Stimulated activated CD8-positive, alpha-beta memory T cell treated with anti-CD3 and anti-CD28 coated beads, Interleukin-2, amount 100 ng/mL, for 48 hours (primary cell): ENCODE measurements at regions not wholly inside any gene's neighbourhood (a gene's known extent, or its start where the extent isn't known, plus 50 kb on each side); places are given as distances from the start of the nearest gene placed in this dataset.
A peak's percentile ranks its signal among the peaks of the same experiment; 100 is the strongest.
"Not testable (repeated sequence)": the region's sequence is repeated elsewhere in the genome, so short reads cannot be mapped to it uniquely, and the experiment has no call there.

Source experiments
- DNase-seq, 2 donors: peaks; one replicate each; pipeline ENCODE4 v3.0.0-alpha.2; 2020; ENCODE audit warnings: low read depth in 2 of 2

DNA sequence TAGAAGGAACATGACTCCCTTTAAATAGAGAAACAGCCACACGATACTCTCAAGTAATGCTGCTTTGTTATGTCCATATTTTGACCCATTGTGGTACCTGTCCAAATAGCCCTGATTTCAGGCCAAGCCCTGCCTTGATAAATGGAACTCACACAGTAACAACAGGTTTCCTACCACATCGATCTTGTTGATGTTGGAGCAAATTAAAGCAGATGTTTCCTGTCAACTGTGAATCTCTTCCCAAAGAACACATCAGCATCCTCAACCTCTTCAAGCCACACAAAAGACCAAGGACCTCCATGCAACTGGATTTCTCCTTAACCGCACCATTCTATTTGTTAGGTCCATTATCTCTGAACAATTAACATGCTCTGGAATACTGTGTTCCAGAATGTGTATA lies 109.5 kb downstream of the FOXD4L6 start:
- not testable (repeated sequence) for DNase-seq

DNA sequence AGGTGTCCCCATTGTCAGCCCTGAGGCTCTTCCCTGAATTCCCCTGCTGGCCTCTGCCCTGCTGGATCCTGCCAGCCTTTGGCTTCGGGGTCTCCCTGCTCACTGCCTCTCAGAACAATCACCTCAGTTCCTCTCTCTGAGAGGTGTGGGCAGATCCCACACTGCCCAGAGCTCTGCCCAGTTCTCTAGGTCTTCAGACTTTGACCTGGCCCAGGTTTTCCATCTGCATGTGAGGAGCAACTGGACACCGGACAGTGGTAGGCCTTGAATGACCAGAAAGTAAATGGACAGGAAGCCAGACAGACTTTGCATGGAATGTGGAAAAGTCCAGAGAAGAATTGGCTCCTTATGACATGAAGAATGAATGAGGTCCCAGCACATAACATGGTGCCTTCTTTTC lies 111.8 kb downstream of the FOXD4L6 start:
- DNase-seq, result not testable (repeated sequence)

DNA sequence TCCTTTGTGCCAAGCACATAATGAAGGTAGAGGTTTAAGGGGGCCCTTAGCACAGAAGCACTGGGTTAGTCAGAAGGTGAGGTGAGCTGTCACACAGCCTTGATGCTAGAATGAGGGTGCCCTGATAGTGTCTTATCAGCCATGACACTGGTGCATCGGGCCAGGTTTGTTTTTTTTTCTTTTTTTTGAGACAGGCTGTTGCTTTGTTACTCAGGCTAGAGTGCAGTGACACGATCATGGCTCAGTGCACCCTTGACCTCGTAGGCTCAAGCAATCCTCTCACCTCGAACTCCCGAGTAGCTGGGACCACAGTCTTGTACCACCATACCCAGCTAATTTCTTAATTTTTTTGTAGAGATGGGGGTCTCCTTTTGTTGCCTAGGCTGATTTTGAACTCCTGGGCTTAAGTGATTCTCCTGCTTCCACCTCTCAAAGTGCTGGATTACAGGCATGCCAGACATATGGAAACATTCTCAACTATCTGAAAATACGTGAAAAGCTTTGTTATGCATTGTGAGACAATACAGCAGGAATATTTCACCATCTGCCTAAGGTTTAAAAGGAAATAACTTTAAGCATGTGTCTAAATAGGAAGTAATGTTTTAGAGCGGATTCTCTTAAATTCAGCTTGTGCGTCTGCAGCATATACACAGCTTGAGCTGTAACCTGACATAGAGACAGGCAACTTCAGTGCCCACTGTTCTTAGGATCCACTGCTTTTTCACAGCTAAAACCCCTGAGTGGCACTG lies 128.4 kb downstream of the FOXD4L6 start:
- DNase-seq, result not testable (repeated sequence)

- DNase-seq, result not testable (repeated sequence)
Measured at GRCh38 chr9:40995490-40995889, 133.0 kb downstream of the FOXD4L6 start.

GRCh38 chr9:40993842-40994241 lies 134.6 kb downstream of the FOXD4L6 start:
- DNase-seq, result not testable (repeated sequence)

DNA sequence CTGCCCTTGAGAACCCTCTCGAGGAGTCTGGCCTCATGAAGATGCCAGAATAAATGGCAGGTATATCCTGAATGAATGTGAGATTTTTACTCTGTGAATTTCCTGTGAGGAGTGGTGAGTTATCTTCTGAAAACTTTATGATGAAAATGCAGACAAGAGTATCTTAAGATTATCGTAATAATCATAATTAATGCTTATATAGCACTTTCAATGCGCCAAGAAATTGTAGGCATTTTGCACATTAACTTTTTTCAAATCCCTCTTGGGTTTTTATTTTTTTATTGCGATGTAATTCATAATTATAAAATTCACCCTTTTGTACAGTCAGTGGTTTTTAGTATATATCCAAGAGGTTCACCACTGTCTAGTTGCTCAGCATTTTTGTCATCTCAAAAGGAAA lies 135.1 kb downstream of the FOXD4L6 start:
- not testable (repeated sequence) for DNase-seq

GRCh38 chr9:40992472-40992821 lies 136.0 kb downstream of the FOXD4L6 start:
- DNase-seq, result peak in 1 of 2 donors; percentile 27

- peak; percentile 94 to 98 for DNase-seq
Measured at GRCh38 chr9:40991741-40992471, 136.6 kb downstream of the FOXD4L6 start.

DNA sequence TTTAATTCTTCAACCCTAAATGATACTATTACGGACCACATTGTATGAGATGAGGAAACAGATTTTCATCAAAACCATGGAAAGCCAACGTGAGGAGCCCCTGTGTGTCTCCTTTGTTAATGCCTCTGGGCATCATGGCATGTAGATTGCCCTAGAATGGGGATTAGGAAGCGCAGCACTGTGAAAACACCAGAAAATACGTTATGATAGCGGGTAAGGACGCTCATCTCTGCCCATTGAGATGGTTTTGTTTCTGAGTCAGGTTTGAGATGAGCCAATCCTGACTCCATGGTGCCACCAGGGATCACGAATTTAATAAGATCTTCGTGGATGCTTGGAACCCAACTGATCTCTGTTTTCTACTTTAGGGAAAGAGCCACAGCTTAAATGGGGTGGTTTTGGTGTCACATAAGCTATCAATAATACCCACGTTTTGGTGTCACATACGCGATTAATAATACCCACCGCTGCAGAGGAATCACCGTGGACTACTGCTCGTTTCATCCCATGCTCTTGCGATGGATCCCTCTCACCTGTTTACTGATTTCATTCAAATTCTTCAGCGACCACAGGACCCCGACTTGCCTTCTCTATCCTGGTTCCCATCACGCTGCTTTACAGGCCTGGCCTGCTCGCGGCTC lies 137.3 kb downstream of the FOXD4L6 start:
- not testable (repeated sequence) for DNase-seq

DNA sequence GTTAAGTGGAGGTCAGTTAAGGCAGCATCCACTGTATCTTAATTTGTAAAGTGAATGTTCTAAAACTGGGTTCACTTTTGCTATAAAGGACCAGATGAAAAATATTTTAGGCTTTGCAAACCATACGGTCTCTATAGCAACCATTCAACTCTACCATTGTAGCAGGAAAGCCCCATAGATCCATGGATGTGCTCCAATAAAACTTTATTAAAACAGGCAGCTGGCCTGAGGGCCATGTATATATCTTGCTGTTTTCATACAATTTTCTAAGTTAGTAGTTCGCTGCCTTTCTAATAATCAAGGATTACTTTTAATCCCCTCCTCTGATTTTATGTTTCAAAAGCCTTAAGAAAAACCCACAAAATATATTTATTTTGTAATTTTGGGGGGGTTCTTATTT lies 142.1 kb downstream of the FOXD4L6 start:
- not testable (repeated sequence) for DNase-seq

DNA sequence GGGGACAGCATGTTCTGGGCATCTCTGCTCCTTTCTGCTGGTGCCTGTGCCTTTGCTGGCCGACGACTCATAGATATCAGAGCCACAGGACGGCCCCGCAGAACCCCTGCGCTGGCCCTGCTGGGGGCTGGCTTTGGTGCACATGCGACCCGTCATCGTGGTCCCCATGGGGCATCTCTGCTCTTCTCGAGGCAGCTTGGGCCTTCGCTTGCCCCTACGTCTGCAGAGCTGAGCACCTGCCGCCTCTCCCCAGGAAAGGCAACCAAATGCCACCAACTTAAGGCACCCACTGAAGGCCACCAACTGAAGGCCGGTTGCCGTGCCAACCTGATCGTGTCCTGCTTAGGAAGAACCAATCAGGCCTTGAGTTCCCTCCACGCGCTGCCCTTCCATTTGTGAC lies 153.1 kb downstream of the FOXD4L6 start:
- DNase-seq, result not testable (repeated sequence)

DNA sequence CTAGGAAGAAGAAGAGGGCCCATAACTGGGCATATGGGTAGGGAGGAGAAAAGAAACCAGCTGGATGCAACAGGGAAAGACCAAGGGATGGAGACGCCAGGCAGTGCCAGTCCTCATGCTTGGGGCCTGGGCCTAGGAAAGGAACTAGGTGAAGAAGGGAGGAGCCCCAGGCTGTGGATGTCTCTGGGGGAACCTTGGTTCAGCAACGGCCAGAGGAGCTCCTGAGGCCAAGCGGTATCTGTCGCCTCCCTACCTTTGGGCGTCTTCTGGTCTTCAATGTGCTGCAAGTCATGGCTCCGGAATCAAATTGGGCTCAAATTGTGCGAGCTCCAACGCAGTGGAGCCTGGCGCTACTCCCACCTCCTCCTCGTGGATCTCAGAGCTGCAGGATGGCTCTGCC lies 153.6 kb downstream of the FOXD4L6 start:
- DNase-seq, result not testable (repeated sequence)

DNA sequence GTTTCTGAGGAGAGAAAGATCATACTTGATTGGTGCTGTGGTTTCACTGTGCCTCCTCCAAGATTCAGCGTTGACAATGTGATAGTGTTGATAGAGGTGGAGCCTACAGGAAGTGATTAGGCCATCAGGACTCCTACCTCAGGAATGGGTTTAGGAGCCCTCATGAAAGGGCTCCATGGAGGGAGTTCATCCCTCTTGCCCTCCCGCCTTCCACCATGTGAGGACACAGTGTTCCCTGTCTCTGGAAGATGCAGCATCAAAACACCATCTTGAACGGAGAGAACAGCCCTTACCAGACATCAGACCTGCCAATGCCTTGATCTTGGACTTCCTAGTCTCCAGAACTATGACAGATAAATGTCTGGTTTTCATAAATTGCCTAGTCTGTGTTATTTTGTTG lies 156.7 kb downstream of the FOXD4L6 start:
- DNase-seq, result not testable (repeated sequence)

- DNase-seq, result not testable (repeated sequence)
Measured at GRCh38 chr9:40970340-40970739, 158.1 kb downstream of the FOXD4L6 start.

GRCh38 chr9:40962461-40962860 lies 166.0 kb downstream of the FOXD4L6 start:
- not testable (repeated sequence) for DNase-seq

DNA sequence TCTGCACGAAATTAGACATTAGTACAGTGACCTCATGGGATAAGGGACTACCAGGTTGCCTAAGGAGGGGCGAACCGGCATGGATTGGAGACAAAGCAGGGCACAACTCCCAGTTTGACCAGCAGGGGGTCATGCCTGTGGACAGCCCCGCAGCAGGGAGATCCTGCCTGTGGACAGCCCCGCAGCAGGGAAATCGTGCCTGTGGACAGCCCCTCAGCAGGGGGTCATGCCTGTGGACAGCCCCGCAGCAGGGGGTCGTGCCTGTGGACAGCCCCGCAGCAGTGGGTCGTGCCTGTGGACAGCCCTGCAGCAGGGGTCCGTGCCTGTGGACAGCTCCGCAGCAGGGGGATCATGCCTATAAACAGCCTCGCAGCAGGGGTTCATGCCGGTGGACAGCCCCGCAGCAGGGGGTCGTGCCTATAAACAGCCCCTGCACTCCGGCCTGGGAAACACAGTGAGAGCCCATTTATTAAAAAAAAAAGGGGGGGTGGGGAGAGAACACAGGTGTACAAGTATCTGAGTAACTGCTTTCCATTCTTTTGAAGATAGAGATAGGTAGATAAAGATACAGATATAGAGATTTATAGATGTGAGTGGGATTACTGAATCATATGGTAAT lies 176.5 kb downstream of the FOXD4L6 start:
- DNase-seq, result not testable (repeated sequence)

DNA sequence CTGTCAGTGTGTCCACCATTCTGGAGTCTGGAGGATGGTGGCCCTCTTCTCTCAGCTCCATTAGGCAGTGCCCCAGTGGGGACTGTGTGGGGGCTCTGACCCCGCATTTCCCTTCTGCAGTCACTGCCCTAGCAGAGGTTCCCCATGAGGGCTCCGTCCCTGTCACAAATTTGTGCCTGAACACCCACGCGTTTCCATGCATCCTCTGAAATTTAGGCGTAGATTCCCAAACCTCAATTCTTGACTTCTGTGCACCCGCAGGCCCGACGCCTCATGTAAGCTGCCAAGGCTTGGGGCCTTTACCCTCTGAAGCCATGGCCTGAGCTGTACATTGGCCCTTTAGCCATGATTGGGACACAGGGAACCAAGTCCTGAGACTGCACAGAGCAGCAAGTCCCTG lies 182.3 kb downstream of the FOXD4L6 start:
- not testable (repeated sequence) for DNase-seq

DNA sequence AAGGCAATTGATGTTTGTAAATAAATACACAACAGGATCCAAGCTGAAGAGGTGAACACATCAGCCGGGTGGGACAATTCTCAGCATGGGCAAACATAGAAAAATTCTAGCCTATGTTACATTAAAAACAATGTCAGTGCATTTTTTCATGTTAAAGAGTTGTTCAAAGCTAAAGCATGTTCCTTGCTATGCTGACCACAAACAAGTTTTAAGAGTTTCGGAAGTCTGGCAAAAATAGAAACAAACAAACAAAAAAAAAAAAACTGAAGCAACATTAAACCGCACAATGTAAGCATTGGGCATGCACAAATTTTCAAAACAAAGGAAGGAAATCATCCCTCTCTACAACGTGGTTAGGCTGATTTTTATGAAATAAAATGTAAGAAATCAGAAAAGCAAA lies 185.8 kb downstream of the FOXD4L6 start:
- not testable (repeated sequence) for DNase-seq

DNA sequence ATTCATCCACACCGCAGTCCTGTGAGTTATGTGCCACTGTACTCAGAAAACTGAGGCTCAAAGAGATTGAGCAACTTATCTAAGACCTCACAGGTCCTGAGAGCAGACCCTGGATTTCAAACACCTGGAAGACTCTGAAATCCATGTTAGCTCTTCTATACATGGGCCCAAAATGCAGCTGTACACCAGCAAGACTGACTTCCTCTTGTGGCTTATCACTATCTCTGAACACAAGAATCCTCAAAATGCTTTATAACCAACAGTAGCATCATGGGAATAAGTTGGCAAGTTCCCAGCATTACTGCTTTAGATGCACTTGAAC lies 188.6 kb downstream of the FOXD4L6 start:
- DNase-seq, result not testable (repeated sequence)

DNA sequence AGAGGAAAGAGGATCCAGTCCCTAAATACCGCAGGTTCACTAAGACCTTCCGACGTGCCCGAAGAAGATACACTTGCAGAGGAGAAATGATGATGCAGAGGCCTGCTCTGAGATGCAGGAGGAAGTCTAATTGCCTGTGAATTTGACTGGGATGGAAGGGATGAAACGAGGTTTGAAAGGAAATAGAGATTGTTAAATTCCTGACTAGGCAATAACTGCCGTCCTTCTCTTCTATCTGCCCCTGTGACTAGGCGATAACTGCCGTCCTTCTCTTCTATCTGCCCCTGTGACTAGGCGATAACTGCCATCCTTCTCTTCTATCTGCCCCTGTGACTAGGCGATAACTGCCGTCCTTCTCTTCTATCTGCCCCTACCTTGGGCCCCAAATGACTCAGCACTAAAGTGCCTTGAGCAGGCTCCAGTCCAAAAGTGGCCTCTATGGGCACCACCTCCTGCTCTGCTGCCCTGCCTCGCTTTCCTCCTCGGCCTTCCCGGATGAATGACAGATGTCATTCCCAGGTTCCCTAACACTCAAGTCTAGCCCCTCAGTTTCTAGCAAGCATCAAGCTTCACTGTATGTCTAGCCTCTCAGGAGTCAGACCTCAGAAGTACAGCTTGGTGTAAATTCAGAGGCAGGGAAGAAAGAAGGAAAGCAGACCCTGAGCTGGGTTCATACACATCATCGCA lies 189.1 kb downstream of the FOXD4L6 start:
- DNase-seq, result not testable (repeated sequence)

- DNase-seq, result no peak
Measured at GRCh38 chr9:40935336-40935735, 193.1 kb downstream of the FOXD4L6 start.

GRCh38 chr9:40934480-40934879 lies 194.0 kb downstream of the FOXD4L6 start:
- DNase-seq, result not testable (repeated sequence)
